ENCODE measurements at regions not wholly inside any gene's neighbourhood (a gene's known extent, or its start where the extent isn't known, plus 50 kb on each side); places are given as distances from the start of the nearest gene placed in this dataset.
"Not testable (repeated sequence)": the region's sequence is repeated elsewhere in the genome, so short reads cannot be mapped to it uniquely, and the experiment has no call there.

DNA sequence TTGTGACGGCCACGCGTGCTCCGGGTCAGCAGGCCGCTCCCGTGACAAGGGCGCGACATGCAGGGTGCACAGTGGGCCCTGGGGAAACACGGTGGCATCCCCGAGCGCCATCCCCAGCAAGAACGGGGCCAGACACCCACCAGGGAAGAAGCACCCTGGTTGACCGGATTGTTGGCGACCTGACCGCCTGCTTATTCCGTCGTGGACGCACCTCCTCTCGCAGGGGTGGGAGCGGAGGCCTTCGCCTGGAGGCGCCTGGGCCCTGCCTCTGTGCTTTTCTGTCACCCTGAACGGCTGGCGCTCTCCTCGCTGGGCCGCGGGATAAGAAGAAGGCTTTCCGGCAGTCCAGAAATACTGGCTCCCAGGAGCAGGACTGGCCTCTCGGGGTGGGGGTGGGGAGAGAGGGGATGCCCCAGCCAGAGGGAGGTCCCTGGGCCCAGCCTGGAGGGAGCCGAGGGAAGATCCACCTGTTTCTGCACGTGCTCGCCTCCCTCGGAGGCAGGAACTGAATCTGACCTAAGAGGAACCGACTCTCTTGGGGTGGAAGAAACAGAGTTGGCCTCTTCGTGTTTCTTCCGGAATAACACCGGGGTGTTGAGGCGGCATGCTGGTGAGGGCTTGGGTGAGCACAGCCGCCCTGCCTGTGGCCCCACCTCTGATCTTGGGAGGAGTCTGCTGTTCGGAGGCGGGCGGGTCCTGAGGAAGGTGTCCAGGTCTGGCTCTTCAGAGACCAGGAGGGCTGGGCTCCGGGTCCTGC is 4394.2 kb upstream of the TPTE start:
- H3K4me1 ChIP-seq (ENCODE audit: control insufficient read depth in 2 of 3, insufficient read depth in 2 of 3, low read depth in 1 of 3, low read length in 3 of 3); H3K4me3 ChIP-seq (ENCODE audit: low read length in 3 of 3); FAIRE-seq; H3K9me3 ChIP-seq (ENCODE audit: control insufficient read depth in 2 of 3, insufficient read depth in 1 of 3, low read length in 3 of 3); H3K27ac ChIP-seq (ENCODE audit: low read depth in 2 of 2, low read length in 2 of 2); H3K27me3 ChIP-seq (ENCODE audit: control insufficient read depth, insufficient read depth, low read length); intact Hi-C loops (cut with DNase I); H3K9ac ChIP-seq (ENCODE audit: low read length in 3 of 3); H3K36me3 ChIP-seq (ENCODE audit: control insufficient read depth in 2 of 3, insufficient read depth in 3 of 3, low read length in 3 of 3): not testable (repeated sequence)
- peak in 4 of 5 donors; percentile 5 to 73 (median 28) for DNase-seq

DNA sequence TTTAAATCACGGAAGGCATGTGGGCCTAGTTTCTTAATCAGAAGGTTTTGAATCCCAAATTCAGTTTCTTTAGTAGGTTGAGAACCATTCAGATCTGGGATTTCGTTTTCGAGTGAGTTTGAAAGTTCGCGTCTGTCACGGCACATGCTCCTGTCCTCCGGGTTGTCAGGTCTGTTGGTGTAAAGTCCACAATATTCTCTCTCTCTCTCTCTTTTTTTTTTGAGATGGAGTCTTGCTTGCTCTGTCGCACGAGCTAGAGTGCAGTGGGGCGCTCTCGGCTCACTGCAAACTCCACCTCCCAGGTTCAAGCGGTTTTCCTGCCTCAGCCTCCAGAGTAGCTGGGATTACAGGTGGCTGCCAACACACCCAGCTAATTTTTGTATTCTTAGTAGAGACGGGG is 4390.6 kb upstream of the TPTE start:
- not testable (repeated sequence) for H3K27me3 ChIP-seq (ENCODE audit: control insufficient read depth, insufficient read depth, low read length)

DNA sequence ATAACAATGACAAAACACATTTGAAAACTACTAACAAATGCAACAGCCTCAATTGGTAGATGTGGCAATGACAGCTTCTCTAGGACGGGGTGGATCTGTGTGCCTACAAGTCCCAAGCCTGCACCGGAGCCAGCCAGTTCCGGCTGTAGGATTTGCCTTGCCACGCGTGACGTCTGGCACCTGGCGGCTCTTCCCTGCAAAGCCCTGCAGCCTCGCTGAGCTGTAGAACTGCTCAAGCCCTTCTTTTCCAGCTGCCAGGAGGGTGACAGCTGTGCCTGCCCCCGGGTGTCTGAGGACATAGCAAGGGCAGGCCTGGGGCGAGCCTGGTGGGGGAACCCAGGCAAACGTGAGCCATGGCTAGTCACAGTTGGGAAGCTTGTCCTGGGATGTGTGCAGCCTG is 4388.0 kb upstream of the TPTE start:
- H3K4me1 ChIP-seq (ENCODE audit: control insufficient read depth in 2 of 3, insufficient read depth in 2 of 3, low read depth in 1 of 3, low read length in 3 of 3); H3K27ac ChIP-seq (ENCODE audit: low read depth in 2 of 2, low read length in 2 of 2); H3K27me3 ChIP-seq (ENCODE audit: control insufficient read depth, insufficient read depth, low read length); H3K9ac ChIP-seq (ENCODE audit: low read length in 3 of 3); H3K9me3 ChIP-seq (ENCODE audit: control insufficient read depth in 2 of 3, insufficient read depth in 1 of 3, low read length in 3 of 3); DNase-seq; FAIRE-seq; intact Hi-C loops (cut with DNase I); H3K36me3 ChIP-seq (ENCODE audit: control insufficient read depth in 2 of 3, insufficient read depth in 3 of 3, low read length in 3 of 3); H3K4me3 ChIP-seq (ENCODE audit: low read length in 3 of 3): not testable (repeated sequence)

More for the DNA sequence above, 4390.6 kb upstream of the TPTE start:
- H3K9ac ChIP-seq (ENCODE audit: low read length in 3 of 3); H3K36me3 ChIP-seq (ENCODE audit: control insufficient read depth in 2 of 3, insufficient read depth in 3 of 3, low read length in 3 of 3); FAIRE-seq; H3K9me3 ChIP-seq (ENCODE audit: control insufficient read depth in 2 of 3, insufficient read depth in 1 of 3, low read length in 3 of 3); H3K4me3 ChIP-seq (ENCODE audit: low read length in 3 of 3); intact Hi-C loops (cut with DNase I); H3K27ac ChIP-seq (ENCODE audit: low read depth in 2 of 2, low read length in 2 of 2); H3K4me1 ChIP-seq (ENCODE audit: control insufficient read depth in 2 of 3, insufficient read depth in 2 of 3, low read depth in 1 of 3, low read length in 3 of 3); DNase-seq: not testable (repeated sequence)

DNA sequence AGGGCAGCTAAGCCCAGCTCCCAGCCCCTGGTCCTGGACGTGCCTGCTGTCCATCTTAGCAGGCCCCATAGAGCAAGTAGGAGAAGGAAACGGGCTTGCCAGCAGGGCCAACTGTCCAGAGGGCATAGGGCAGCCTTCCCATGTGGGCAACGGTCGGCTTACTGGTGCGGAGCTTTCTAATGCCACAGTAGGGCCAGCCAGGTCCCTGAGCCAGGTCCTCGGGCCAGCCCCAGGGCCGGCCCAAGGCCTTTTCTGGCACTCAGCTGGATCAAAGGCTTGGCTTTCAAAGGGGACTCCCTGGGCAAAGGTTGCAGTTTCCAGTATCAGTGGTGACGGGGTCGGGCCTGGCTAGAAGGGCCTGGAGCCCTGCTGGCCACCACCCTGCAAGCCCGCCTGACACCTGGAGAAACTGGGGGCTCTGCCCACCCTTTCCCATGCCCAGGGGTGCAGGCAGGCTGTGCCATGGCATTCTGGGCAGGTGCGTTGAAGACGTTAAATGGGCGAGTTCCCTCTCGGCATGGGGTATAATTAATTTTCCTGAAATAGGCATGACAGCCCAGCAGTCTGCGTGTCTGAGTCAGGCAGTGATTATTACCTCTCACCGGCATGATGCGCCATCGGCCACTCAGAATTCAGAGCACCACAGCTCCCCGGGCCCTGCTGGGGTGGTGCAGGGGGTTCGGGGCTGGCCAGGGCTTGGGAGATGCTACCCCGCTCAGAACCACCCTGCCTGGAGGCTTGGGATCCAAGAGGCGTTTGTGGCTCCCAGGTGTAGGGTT is 4387.3 kb upstream of the TPTE start:
- H3K4me3 ChIP-seq (ENCODE audit: low read length in 3 of 3); H3K9me3 ChIP-seq (ENCODE audit: control insufficient read depth in 2 of 3, insufficient read depth in 1 of 3, low read length in 3 of 3); H3K27ac ChIP-seq (ENCODE audit: low read depth in 2 of 2, low read length in 2 of 2); H3K36me3 ChIP-seq (ENCODE audit: control insufficient read depth in 2 of 3, insufficient read depth in 3 of 3, low read length in 3 of 3); intact Hi-C loops (cut with DNase I); H3K9ac ChIP-seq (ENCODE audit: low read length in 3 of 3); H3K4me1 ChIP-seq (ENCODE audit: control insufficient read depth in 2 of 3, insufficient read depth in 2 of 3, low read depth in 1 of 3, low read length in 3 of 3); FAIRE-seq; H3K27me3 ChIP-seq (ENCODE audit: control insufficient read depth, insufficient read depth, low read length); DNase-seq: not testable (repeated sequence)

DNA sequence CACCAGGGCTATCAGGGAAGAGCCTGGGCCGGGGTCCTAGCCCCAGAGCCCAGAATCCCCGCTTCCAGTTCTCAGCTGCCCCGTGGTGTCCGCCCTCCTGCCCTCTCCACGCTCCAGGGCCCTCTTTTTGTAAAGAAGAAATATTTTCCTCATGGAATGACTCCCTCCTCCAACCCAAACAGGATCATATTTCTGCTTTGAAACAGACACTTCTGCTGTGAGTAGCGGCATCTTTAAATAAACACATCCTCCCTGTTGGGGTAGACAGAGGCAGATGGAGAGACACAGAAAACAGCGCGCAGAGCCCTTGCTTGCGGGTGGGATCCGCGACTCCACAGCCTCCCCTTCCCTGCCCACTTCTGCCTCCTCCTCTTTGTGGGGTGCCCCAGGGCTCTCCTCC is 4384.7 kb upstream of the TPTE start:
- FAIRE-seq; H3K9ac ChIP-seq (ENCODE audit: low read length in 3 of 3); H3K36me3 ChIP-seq (ENCODE audit: control insufficient read depth in 2 of 3, insufficient read depth in 3 of 3, low read length in 3 of 3); intact Hi-C loops (cut with DNase I); H3K4me3 ChIP-seq (ENCODE audit: low read length in 3 of 3); H3K27ac ChIP-seq (ENCODE audit: low read depth in 2 of 2, low read length in 2 of 2); DNase-seq; H3K27me3 ChIP-seq (ENCODE audit: control insufficient read depth, insufficient read depth, low read length); H3K4me1 ChIP-seq (ENCODE audit: control insufficient read depth in 2 of 3, insufficient read depth in 2 of 3, low read depth in 1 of 3, low read length in 3 of 3); H3K9me3 ChIP-seq (ENCODE audit: control insufficient read depth in 2 of 3, insufficient read depth in 1 of 3, low read length in 3 of 3): not testable (repeated sequence)

DNA sequence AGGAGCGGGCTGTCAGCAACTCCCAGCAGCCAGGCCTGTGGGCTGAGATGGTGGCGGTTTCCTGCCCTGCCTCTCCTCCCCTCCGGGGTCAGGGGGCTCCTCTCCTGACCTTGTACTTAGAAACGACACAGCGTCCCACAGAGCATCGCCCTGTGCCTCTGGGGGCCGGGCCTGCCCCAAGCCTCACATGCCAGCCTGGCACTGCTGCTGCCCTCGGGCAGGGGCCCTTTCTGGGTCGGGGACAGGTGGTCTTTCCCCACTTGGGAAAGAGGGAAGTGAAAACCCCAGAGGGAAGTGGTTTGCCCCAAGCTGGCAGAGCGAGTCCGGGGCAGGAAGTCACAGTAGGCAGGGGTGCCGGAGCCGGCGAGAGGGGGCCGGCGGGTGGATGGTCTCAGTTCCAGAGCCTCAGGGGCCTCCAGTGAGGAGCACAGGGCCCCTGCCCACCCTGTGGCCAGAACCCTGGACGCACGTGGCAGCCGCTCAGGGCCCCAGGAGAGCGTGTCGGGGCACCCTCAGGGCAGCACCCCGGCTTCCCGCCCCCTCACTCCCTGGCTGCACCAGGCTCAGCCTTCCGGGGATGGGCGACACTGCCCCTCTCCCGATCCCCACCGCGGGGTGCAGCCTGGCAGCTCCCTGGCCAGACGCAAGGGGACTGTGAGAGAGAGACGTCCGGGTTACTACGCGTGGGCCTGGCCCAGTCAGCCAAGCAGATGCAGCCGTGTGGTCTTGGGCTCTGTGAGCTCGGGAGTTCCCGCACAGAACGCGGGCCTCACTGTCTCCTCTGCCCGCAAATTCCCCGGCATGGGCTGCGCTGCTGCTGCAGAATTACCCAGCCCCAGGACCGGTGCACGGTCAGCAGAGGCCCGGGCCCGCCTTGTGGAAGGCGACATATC is 4382.9 kb upstream of the TPTE start:
- H3K4me1 ChIP-seq (ENCODE audit: control insufficient read depth in 2 of 3, insufficient read depth in 2 of 3, low read depth in 1 of 3, low read length in 3 of 3); H3K36me3 ChIP-seq (ENCODE audit: control insufficient read depth in 2 of 3, insufficient read depth in 3 of 3, low read length in 3 of 3); DNase-seq; H3K4me3 ChIP-seq (ENCODE audit: low read length in 3 of 3); FAIRE-seq; H3K9me3 ChIP-seq (ENCODE audit: control insufficient read depth in 2 of 3, insufficient read depth in 1 of 3, low read length in 3 of 3); intact Hi-C loops (cut with DNase I); H3K27ac ChIP-seq (ENCODE audit: low read depth in 2 of 2, low read length in 2 of 2); H3K9ac ChIP-seq (ENCODE audit: low read length in 3 of 3); H3K27me3 ChIP-seq (ENCODE audit: control insufficient read depth, insufficient read depth, low read length): not testable (repeated sequence)

DNA sequence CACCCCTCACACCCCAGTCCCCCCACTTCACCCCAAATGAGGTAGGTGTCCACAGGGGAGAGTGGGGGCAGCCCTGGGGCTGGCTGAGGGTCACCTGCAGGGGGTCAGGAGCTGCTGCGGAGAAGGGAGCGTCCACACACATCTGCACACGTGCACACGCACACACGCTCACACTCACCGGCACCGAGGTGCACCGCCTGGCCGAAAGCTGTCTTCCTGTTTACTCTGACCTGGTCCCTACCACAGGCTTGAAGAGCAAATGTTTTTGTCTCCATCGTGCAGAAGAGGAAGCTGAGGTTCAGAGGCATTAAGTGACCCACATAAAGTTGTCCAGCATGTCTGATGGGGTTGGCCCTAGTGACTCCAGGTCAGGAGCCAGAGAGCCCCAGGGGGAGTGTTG is 4382.1 kb upstream of the TPTE start:
- H3K9me3 ChIP-seq (ENCODE audit: control insufficient read depth in 2 of 3, insufficient read depth in 1 of 3, low read length in 3 of 3); intact Hi-C loops (cut with DNase I); DNase-seq; H3K4me3 ChIP-seq (ENCODE audit: low read length in 3 of 3); H3K9ac ChIP-seq (ENCODE audit: low read length in 3 of 3); H3K27ac ChIP-seq (ENCODE audit: low read depth in 2 of 2, low read length in 2 of 2); H3K4me1 ChIP-seq (ENCODE audit: control insufficient read depth in 2 of 3, insufficient read depth in 2 of 3, low read depth in 1 of 3, low read length in 3 of 3); H3K36me3 ChIP-seq (ENCODE audit: control insufficient read depth in 2 of 3, insufficient read depth in 3 of 3, low read length in 3 of 3); FAIRE-seq; H3K27me3 ChIP-seq (ENCODE audit: control insufficient read depth, insufficient read depth, low read length): not testable (repeated sequence)

DNA sequence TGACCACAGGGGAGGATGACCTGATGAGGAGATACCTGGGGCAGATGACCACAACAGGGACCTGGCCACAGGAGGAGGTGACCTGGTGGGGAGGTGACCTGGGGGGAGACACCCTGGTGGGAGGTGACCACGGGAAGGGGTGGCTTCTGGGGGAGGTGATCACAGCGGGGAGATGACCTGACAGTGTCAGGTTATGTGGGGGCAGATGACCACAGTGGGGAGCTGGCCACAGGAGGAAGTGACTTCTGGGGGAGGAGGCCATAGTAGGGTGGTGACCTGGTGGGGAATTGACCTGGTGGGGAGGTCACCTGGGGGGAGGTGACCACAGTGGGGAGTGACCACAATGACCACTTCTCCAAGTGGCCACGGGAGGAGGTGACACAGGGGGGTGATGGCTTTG is 4381.5 kb upstream of the TPTE start:
- H3K36me3 ChIP-seq (ENCODE audit: control insufficient read depth in 2 of 3, insufficient read depth in 3 of 3, low read length in 3 of 3); H3K9me3 ChIP-seq (ENCODE audit: control insufficient read depth in 2 of 3, insufficient read depth in 1 of 3, low read length in 3 of 3); H3K4me1 ChIP-seq (ENCODE audit: control insufficient read depth in 2 of 3, insufficient read depth in 2 of 3, low read depth in 1 of 3, low read length in 3 of 3); FAIRE-seq; H3K4me3 ChIP-seq (ENCODE audit: low read length in 3 of 3); DNase-seq; H3K9ac ChIP-seq (ENCODE audit: low read length in 3 of 3); H3K27me3 ChIP-seq (ENCODE audit: control insufficient read depth, insufficient read depth, low read length); intact Hi-C loops (cut with DNase I); H3K27ac ChIP-seq (ENCODE audit: low read depth in 2 of 2, low read length in 2 of 2): not testable (repeated sequence)
